IPS-18c (cell line): ENCODE measurements at regions not wholly inside any gene's neighbourhood (a gene's known extent, or its start where the extent isn't known, plus 50 kb on each side); places are given as distances from the start of the nearest gene placed in this dataset.

Experiments
- H3K4me3 ChIP-seq: 2 replicates; pipeline ENCODE4 v1.7.0; 2013; ENCODE audit warnings: low read depth, mild to moderate bottlenecking, low read length, moderate library complexity; ENCODE audit not compliant: insufficient read depth
- H3K9me3 ChIP-seq: one replicate; pipeline ENCODE4 v1.6.1; 2013; ENCODE audit warnings: mild to moderate bottlenecking, low read length, moderate library complexity; ENCODE audit not compliant: control insufficient read depth, insufficient read depth

DNA sequence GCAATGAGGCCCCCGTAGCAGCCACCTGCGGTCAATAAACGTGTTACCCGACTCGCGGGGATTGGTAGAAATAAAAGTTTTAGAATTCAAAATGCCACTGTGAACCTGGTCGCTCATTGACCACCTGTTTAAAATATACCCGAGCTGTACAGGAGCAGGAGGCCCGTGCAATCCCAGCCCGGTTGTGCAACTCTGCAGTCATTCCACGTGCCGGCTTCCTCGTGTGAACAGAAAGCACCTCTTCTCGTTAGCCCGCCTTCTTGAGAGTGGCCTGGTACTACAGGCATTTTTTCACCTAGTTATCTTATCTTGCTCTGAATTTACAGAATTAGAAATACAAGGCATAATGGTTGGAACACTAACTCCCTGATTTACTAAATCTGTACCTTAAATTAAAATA lies 660.7 kb downstream of the GALR1 start:
- no peak overlapping the region for H3K4me3 ChIP-seq
- peaks cover 2% of the 10 kb centered on the region for H3K9me3 ChIP-seq

DNA sequence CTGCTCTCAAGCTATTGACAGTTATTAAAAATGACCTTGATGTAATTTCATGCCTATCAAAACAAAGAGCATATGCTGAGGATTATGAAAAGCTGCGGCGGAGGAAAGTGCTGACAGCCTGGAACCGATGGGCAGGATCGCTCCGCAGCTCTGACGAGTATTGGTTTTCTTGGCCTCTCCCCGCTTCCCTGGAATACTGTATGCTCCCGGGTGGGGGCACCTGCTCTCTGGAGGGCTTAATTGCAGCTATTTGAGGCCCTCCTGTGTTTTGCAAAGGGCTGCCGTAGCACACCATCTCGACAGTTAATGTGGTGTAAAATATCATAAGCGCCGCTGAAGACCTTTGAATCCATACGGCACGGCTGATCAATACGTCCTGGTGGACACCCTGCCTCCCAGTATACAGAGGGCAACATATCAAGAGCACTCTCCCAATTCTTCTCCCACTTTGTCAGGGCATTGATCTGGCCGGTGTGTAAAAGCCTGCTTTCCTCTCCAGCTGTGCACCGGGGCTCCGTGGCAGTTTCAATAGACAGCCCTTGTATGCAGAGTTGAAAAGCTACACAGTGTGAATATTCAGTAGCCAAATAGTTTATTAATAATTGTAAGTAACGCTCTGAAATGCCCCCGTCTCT lies 662.4 kb downstream of the GALR1 start:
- Histone ChIP-seq H3K4me3 (no peak overlapping the region), H3K9me3 (peaks cover 2% of the 10 kb centered on the region)

GRCh38 chr18:77918730-77919129 lies 669.1 kb downstream of the GALR1 start:
- Histone ChIP-seq H3K9me3 (no peaks in the 10 kb centered on the region), H3K4me3 (no peak overlapping the region)

DNA sequence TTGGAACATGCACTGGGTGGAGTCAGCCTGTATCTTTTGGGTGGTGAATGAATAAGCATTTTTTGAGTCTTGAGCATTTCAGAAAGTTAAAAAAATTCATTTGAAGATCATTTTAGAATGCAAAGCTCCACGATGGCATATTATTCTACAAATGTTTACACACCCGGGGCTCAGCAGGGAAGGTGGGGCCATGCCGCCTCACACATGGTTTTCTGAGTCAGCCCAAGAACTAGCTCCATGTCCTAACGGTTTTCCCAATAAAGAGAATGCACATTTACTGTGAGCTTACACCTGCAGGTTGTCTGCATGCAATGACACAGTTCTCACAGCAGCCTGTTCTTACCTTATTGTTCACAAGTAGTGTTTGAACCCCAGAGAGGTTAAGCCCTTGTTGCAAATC lies 670.3 kb downstream of the GALR1 start:
- Histone ChIP-seq H3K4me3 (no peak overlapping the region), H3K9me3 (no peaks in the 10 kb centered on the region)

GRCh38 chr18:77935342-77935741 lies 685.7 kb downstream of the GALR1 start:
- H3K9me3 ChIP-seq: no peaks in the 10 kb centered on the region

GRCh38 chr18:77940566-77940965 lies 690.9 kb downstream of the GALR1 start:
- H3K9me3 ChIP-seq: no peaks in the 10 kb centered on the region
- no peak overlapping the region for H3K4me3 ChIP-seq

More at GRCh38 chr18:77935342-77935741, 685.7 kb downstream of the GALR1 start:
- H3K4me3 ChIP-seq: no peak overlapping the region

DNA sequence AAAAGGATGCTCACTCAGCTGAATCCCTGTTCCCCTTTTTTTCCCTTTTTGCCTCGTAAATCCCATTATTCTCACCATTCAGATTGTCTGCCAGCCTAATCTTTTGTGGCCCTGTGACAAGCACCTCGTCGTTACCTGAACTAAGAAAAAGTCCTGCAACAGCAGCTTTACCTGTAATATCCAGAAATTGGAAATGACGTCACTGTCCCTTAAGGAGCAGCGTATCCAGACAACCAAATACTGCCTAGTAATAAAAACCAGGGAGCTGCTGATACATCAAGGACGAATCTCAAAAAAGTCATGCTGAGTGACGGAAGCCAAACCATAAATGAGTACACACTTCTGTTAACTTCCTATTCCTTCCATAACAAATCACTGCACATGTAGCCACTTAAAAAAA lies 694.9 kb downstream of the GALR1 start:
- H3K4me3 ChIP-seq: no peak overlapping the region
- H3K9me3 ChIP-seq: no peaks in the 10 kb centered on the region

DNA sequence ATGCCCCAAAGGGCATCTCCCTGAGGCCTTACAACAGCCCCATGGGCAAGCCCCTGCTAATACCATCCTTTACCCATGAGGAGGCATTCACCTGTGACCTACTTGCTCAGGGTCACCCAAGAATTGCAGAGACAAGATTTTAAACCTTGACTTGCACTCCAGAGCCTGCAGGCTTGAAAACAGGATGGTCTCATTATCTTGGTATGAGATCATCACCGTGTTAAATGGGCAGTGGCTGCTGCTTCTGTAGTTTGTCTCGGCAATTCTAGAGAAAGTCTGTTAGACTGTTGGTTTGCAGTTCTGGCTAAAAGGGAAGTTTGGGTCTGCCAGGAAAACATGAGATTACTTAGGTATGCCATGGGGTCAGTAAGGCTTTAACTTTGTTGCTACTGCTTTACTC lies 698.9 kb downstream of the GALR1 start:
- Histone ChIP-seq H3K9me3 (no peaks in the 10 kb centered on the region), H3K4me3 (no peak overlapping the region)

DNA sequence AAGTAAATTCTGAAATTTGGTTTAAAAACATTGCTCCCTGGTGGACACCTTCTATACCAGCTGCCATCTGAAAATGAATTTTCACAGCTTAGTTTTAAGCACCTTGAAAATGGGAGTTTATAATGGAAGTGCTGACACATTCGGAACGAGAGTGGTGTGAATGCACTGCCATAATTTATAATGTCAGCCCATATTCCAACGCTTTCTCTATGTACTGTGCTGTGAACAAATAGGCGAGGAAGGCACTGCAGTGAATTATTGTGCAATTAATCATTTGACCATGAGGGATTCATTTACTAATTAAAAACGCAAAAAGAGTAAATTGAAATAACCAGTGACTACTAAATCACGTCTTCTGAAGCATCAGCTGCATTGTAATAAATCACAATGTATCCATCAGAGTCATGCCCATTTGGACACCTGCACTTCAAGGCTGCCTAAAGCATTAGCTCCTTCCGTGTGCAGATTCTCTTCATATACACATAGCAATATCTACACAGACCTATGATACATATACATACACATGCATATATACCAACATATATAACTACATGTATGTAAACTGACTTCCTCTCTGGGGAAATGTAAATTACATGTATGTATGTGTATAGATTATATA lies 699.8 kb downstream of the GALR1 start:
- H3K9me3 ChIP-seq: no peaks in the 10 kb centered on the region
- H3K4me3 ChIP-seq: no peak overlapping the region

DNA sequence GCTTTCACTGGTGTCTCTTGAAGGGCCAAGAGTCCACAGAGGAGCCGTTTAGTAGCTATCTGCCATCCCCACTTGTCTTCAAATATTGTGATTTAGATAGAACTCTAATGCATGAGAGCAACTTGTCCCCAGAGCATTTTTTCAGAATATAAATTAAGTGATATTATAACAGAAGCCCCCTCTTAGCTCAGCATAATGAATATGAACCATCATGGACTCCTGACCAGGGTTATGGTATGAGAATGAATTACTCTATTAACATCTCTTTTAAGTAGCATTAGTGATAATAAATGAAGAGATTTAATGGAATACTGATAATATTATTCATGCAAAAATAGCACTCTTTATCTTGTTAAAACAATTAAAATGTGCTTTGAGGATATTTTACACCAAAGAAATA lies 709.6 kb downstream of the GALR1 start:
- peaks cover 2% of the 10 kb centered on the region for H3K9me3 ChIP-seq
- no peak overlapping the region for H3K4me3 ChIP-seq

- H3K4me3 ChIP-seq: no peak overlapping the region
- H3K9me3 ChIP-seq: peaks cover 2% of the 10 kb centered on the region
These were observed 711.3 kb downstream of the GALR1 start for GRCh38 chr18:77960791-77961410.

GRCh38 chr18:77967071-77967470 lies 717.4 kb downstream of the GALR1 start:
- Histone ChIP-seq H3K4me3 (no peak overlapping the region), H3K9me3 (no peaks in the 10 kb centered on the region)

DNA sequence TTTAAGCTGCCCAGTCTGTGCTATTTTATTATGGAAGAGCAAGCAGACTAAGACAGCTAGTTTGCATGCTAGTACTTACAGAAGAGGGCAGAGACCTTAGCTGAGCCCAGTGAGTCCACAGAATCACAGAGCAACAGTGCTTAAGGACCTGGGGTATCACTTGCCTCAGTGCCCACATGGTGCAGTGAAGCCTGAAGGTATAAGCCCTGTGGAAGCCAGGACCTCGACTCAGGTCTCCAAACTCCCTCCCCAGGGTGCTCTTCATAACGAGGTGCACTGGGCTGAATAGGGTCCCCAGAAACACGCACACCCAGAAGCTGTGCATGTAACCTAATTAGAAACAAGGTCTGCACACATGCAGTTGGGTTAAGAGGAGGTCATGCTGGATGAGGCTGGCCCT lies 718.1 kb downstream of the GALR1 start:
- Histone ChIP-seq H3K4me3 (no peak overlapping the region), H3K9me3 (no peaks in the 10 kb centered on the region)

DNA sequence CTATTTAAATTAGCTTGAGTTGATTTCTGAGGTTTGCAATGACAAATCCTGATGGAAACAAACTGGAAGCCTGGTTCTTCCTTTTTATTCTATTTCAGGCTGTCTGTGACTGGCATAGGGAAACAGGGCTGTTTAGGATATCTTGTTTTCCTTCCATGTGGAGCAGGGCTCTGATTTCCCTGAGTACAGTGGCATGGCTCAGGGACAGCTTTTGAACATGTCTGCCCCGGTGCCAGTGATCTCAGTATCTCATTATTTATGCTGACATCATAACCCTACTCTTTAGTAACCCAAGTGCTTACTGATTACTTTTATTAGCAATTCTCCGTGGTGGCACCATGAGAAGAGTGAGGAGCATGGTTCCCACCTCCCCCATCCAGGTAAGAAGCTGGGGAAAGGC lies 720.3 kb downstream of the GALR1 start:
- no peaks in the 10 kb centered on the region for H3K9me3 ChIP-seq
- H3K4me3 ChIP-seq: no peak overlapping the region; the same call in 1 of the 2 replicates

- Histone ChIP-seq H3K4me3 (no peak overlapping the region), H3K9me3 (no peaks in the 10 kb centered on the region)
These were observed 721.2 kb downstream of the GALR1 start for GRCh38 chr18:77970814-77971213.

DNA sequence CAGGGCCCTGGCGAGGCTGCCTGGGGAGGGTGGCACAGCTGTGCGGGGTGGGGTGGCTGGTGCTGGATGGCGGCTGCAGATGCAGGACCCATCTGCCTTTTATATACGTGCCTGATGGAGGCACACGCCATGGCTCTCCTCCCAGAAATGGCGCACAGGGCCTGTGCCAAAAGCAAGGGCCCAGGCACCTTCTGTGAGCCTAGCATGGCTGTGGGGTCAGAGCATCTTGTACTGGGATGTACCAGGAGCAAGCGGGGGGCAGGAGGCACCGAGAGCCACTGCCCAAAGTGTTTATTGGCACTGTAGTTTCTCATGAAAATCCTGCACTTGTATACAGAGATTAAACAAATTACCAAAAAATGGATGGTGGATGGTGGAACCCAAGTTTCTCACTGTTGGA lies 724.1 kb downstream of the GALR1 start:
- Histone ChIP-seq H3K9me3 (no peaks in the 10 kb centered on the region), H3K4me3 (no peak overlapping the region)

- Histone ChIP-seq H3K9me3 (no peaks in the 10 kb centered on the region), H3K4me3 (no peak overlapping the region)
These were observed 724.7 kb downstream of the GALR1 start for GRCh38 chr18:77974329-77974728.

GRCh38 chr18:77977331-77977730 lies 727.7 kb downstream of the GALR1 start:
- Histone ChIP-seq H3K4me3 (no peak overlapping the region), H3K9me3 (no peaks in the 10 kb centered on the region)
